ENCODE measurements at regions not wholly inside any gene's neighbourhood (a gene's known extent, or its start where the extent isn't known, plus 50 kb on each side); places are given as distances from the start of the nearest gene placed in this dataset.
"Not testable (repeated sequence)": the region's sequence is repeated elsewhere in the genome, so short reads cannot be mapped to it uniquely, and the experiment has no call there.

DNA sequence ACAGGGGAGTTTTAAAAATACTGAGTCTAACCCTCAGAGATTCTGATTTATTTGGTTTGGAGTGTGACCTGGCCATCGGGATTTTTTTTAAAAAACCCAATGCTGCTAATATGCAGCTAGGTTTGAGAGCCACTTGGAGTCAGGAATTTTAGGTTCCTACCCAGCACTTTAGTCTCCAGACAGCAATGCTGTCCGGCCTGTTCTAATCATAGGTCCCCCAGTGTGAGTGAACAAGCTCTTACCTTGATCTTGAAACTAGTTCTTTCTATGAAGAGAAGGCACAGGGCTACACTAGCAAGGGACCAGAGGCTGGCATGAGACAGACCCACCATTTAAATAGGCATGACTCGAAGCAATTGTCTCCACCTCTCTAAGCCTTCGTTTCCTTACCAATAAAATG lies 103.5 kb downstream of the SMIM20 start:
- H3K4me3 ChIP-seq (ENCODE audit: low read depth in 2 of 2, low read length in 2 of 2) = no peak overlapping the region
- no peaks in the 10 kb centered on the region for H3K36me3 ChIP-seq (ENCODE audit: control insufficient read depth, insufficient read depth, low read length)
- POLR2A ChIA-PET = no interaction called here
- H3K27me3 ChIP-seq (ENCODE audit: control insufficient read depth, insufficient read depth, low read length) = peaks cover 9% of the 10 kb centered on the region
- intact Hi-C loops (cut with micrococcal nuclease; ENCODE audit: unreplicated experiment) (no loop called here), in situ Hi-C loops (cut with HindIII; ENCODE audit: low pct_unique_long_range_greater_than_20kb, low sequenced_read_pairs) (no loop called here)
- no peak for ATAC-seq
- no peak overlapping the region for H3K27ac ChIP-seq (ENCODE audit: low read length)
- CTCF ChIA-PET = no interaction called here
- H3K9me3 ChIP-seq (ENCODE audit: control insufficient read depth, insufficient read depth, low read depth, low read length) = no peaks in the 10 kb centered on the region
- TF ChIP-seq POLR2AphosphoS5 (IDR thresholded peaks at IDR 0.05; ENCODE audit: low read depth, low read length) = no peak
- TF ChIP-seq, protein P1, sequence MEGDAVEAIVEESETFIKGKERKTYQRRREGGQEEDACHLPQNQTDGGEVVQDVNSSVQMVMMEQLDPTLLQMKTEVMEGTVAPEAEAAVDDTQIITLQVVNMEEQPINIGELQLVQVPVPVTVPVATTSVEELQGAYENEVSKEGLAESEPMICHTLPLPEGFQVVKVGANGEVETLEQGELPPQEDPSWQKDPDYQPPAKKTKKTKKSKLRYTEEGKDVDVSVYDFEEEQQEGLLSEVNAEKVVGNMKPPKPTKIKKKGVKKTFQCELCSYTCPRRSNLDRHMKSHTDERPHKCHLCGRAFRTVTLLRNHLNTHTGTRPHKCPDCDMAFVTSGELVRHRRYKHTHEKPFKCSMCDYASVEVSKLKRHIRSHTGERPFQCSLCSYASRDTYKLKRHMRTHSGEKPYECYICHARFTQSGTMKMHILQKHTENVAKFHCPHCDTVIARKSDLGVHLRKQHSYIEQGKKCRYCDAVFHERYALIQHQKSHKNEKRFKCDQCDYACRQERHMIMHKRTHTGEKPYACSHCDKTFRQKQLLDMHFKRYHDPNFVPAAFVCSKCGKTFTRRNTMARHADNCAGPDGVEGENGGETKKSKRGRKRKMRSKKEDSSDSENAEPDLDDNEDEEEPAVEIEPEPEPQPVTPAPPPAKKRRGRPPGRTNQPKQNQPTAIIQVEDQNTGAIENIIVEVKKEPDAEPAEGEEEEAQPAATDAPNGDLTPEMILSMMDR (IDR thresholded peaks at IDR 0.05) = no peak
- H3K4me1 ChIP-seq (ENCODE audit: control insufficient read depth, insufficient read depth, low read length) = peaks cover 7% of the 10 kb centered on the region; the same call in 1 of the 2 replicates
- BruUV-seq (replicated peaks) = no TSS peak
- DNase-seq (ENCODE audit: low read depth, low spot score) = no peak

DNA sequence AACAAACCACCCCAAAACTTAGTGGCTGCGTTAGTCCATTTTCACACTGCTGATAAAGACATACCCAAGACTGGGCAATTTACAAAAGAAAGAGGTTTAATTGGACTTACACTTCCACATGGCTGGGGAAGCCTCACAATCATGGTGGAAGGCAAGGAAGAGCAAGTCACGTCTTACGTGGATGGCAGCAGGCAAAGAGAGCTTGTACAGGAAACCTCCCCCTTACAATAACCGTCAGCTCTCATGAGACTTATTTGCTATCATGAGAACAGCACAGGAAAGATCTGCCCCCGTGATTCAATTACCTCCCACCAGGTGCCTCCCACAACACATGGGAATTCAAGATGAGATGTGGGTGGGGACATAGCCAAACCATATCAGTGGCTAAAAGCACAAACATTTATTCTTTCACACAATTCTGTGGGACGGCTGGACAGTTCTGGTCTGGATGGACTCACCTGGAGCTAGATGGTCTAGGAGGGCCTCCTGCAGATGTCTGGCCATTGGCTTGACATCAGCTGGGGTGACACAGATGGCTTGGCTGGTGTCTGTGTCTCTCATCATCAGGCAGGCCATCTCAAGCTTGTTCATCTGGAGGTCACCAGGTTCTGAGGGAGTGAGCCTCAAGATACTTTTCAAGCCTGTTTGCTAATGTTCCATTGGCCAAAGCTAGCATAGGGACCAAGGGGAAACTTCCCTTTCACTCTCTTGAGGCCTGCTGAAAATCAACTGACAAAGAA lies 104.1 kb downstream of the SMIM20 start:
- BruUV-seq (replicated peaks); H3K4me3 ChIP-seq (ENCODE audit: low read depth in 2 of 2, low read length in 2 of 2); ATAC-seq; CTCF ChIA-PET; H3K27me3 ChIP-seq (ENCODE audit: control insufficient read depth, insufficient read depth, low read length); in situ Hi-C loops (cut with HindIII; ENCODE audit: low pct_unique_long_range_greater_than_20kb, low sequenced_read_pairs); POLR2A ChIA-PET; H3K9me3 ChIP-seq (ENCODE audit: control insufficient read depth, insufficient read depth, low read depth, low read length); H3K27ac ChIP-seq (ENCODE audit: low read length); intact Hi-C loops (cut with micrococcal nuclease; ENCODE audit: unreplicated experiment); DNase-seq (ENCODE audit: low read depth, low spot score); H3K36me3 ChIP-seq (ENCODE audit: control insufficient read depth, insufficient read depth, low read length): not testable (repeated sequence)
- H3K4me1 ChIP-seq (ENCODE audit: control insufficient read depth, insufficient read depth, low read length) = peaks cover 13% of the 10 kb centered on the region; the same call in 1 of the 2 replicates

DNA sequence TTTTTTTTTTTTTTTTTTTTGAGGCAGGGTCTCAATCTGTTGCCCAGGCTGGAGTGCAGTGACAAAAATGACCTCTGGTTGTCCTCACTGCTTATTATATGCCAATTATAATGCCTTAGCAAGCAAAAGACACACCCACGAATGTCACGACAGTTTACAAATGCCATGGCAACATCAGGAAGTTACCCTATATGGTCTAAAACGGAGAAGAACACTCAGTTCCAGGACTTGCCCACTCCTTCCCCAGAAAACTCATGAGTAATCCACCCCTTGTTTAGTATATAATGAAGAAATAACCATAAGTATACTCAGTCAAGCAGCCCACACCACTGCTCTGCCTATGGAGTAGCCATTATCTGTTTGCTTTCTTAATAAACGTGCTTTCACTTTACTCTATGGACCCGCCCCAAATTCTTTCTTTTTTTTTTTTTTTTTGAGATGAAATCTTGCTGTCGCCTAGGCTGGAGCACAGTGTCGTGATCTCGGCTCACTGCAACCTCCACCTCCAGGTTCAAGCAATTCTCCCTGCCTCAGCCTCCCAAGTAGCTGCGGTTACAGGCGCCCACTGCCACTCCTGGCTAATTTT lies 106.2 kb downstream of the SMIM20 start:
- H3K27ac ChIP-seq (ENCODE audit: low read length) = no peak overlapping the region
- DNase-seq (ENCODE audit: low read depth, low spot score) = no peak
- CTCF ChIA-PET = no interaction called here

More for the DNA sequence above, 106.2 kb downstream of the SMIM20 start:
- TF ChIP-seq, protein P2, sequence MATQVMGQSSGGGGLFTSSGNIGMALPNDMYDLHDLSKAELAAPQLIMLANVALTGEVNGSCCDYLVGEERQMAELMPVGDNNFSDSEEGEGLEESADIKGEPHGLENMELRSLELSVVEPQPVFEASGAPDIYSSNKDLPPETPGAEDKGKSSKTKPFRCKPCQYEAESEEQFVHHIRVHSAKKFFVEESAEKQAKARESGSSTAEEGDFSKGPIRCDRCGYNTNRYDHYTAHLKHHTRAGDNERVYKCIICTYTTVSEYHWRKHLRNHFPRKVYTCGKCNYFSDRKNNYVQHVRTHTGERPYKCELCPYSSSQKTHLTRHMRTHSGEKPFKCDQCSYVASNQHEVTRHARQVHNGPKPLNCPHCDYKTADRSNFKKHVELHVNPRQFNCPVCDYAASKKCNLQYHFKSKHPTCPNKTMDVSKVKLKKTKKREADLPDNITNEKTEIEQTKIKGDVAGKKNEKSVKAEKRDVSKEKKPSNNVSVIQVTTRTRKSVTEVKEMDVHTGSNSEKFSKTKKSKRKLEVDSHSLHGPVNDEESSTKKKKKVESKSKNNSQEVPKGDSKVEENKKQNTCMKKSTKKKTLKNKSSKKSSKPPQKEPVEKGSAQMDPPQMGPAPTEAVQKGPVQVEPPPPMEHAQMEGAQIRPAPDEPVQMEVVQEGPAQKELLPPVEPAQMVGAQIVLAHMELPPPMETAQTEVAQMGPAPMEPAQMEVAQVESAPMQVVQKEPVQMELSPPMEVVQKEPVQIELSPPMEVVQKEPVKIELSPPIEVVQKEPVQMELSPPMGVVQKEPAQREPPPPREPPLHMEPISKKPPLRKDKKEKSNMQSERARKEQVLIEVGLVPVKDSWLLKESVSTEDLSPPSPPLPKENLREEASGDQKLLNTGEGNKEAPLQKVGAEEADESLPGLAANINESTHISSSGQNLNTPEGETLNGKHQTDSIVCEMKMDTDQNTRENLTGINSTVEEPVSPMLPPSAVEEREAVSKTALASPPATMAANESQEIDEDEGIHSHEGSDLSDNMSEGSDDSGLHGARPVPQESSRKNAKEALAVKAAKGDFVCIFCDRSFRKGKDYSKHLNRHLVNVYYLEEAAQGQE (IDR thresholded peaks at IDR 0.05; ENCODE audit: insufficient read depth in 1 of 2, low read depth in 2 of 2, low read length in 1 of 2) = no peak
- TF ChIP-seq, protein P1 (IDR thresholded peaks at IDR 0.05) = no peak
- TF ChIP-seq TCF7L2 (IDR thresholded peaks at IDR 0.05; ENCODE audit: low read depth, low read length) (no peak), SIN3A (IDR thresholded peaks at IDR 0.05; ENCODE audit: borderline replicate concordance, insufficient read depth, low read depth, low read length) (no peak), POLR2AphosphoS5 (IDR thresholded peaks at IDR 0.05; ENCODE audit: low read depth, low read length) (no peak)
- no peak for ATAC-seq
- no TSS peak for BruUV-seq (replicated peaks)
- Histone ChIP-seq H3K4me3 (ENCODE audit: low read depth in 2 of 2, low read length in 2 of 2) (no peak overlapping the region), H3K9me3 (ENCODE audit: control insufficient read depth, insufficient read depth, low read depth, low read length) (no peaks in the 10 kb centered on the region), H3K4me1 (ENCODE audit: control insufficient read depth, insufficient read depth, low read length) (peaks cover 18% of the 10 kb centered on the region; the same call in 1 of the 2 replicates), H3K27me3 (ENCODE audit: control insufficient read depth, insufficient read depth, low read length) (peaks cover 8% of the 10 kb centered on the region), H3K36me3 (ENCODE audit: control insufficient read depth, insufficient read depth, low read length) (no peaks in the 10 kb centered on the region)
- POLR2A ChIA-PET = no interaction called here
- intact Hi-C loops (cut with micrococcal nuclease; ENCODE audit: unreplicated experiment) = no loop called here
- in situ Hi-C loops (cut with HindIII; ENCODE audit: low pct_unique_long_range_greater_than_20kb, low sequenced_read_pairs) = no loop called here

Data from Panc1 (cell line).